H9 (cell line): ENCODE measurements at regions not wholly inside any gene's neighbourhood (a gene's known extent, or its start where the extent isn't known, plus 50 kb on each side); places are given as distances from the start of the nearest gene placed in this dataset.

Experiments
- DNase-seq: peaks from one replicate; pipeline ENCODE4 v3.0.0-alpha.2; 2017
- H2AFZ ChIP-seq: one replicate; pipeline ENCODE4 v1.6.1; 2013; ENCODE audit warnings: mild to moderate bottlenecking, low read length, control low read depth, moderate library complexity
- H2AK5ac ChIP-seq: 2 replicates; pipeline ENCODE4 v1.6.1; 2013; ENCODE audit warnings: low read length, control low read depth, mixed read lengths; ENCODE audit not compliant: insufficient read length
- H2BK120ac ChIP-seq: one replicate; pipeline ENCODE4 v1.6.1; 2013; ENCODE audit warnings: low read depth, mild to moderate bottlenecking, low read length, control low read depth, inconsistent platforms; ENCODE audit not compliant: poor library complexity, severe bottlenecking
- H2BK12ac ChIP-seq: 2 replicates; pipeline ENCODE4 v1.6.1; 2013; ENCODE audit warnings: low read length, control low read depth, mixed read lengths, low read depth; ENCODE audit not compliant: insufficient read length
- H2BK15ac ChIP-seq: 2 replicates; pipeline ENCODE4 v1.6.1; 2013; ENCODE audit warnings: low read depth, low read length, control low read depth
- H2BK20ac ChIP-seq: one replicate; pipeline ENCODE4 v1.6.1; 2013; ENCODE audit warnings: low read depth, mild to moderate bottlenecking, low read length, control low read depth, inconsistent platforms; ENCODE audit not compliant: poor library complexity, severe bottlenecking
- H2BK5ac ChIP-seq: 2 replicates; pipeline ENCODE4 v1.6.1; 2013; ENCODE audit warnings: low read length, control low read depth, mixed read lengths; ENCODE audit not compliant: insufficient read length
- H3K14ac ChIP-seq: 2 replicates; pipeline ENCODE4 v1.6.1; 2013; ENCODE audit warnings: low read length, control low read depth; ENCODE audit not compliant: insufficient read depth
- H3K18ac ChIP-seq: 2 replicates; pipeline ENCODE4 v1.6.1; 2013; ENCODE audit warnings: low read depth, mild to moderate bottlenecking, mixed read lengths, low read length, control low read depth; ENCODE audit not compliant: insufficient read length
- H3K23ac ChIP-seq: 2 replicates; pipeline ENCODE4 v1.6.1; 2013; ENCODE audit warnings: low read length, control low read depth, mixed read lengths, low read depth; ENCODE audit not compliant: insufficient read length
- H3K23me2 ChIP-seq: 2 replicates; pipeline ENCODE4 v1.6.1; 2013; ENCODE audit warnings: low read depth, mild to moderate bottlenecking, mixed read lengths, low read length, control low read depth; ENCODE audit not compliant: insufficient read length, poor library complexity, severe bottlenecking
- H3K27ac ChIP-seq: 2 replicates; pipeline ENCODE4 v1.5.1; 2013; ENCODE audit warnings: low read length, control low read depth, mixed read lengths, low read depth; ENCODE audit not compliant: insufficient read length
- H3K27me3 ChIP-seq: 2 replicates; pipeline ENCODE4 v1.6.1; 2013; ENCODE audit warnings: low read length, control low read depth, inconsistent platforms; ENCODE audit not compliant: insufficient read depth
- H3K4ac ChIP-seq: 2 replicates; pipeline ENCODE4 v1.6.1; 2013; ENCODE audit warnings: low read depth, mild to moderate bottlenecking, control low read depth, inconsistent platforms, low read length, moderate library complexity
- H3K4me1 ChIP-seq: 2 replicates; pipeline ENCODE4 v1.6.1; 2013; ENCODE audit warnings: low read length, control low read depth, inconsistent platforms; ENCODE audit not compliant: insufficient read depth
- H3K4me2 ChIP-seq: 2 replicates; pipeline ENCODE4 v1.6.1; 2013; ENCODE audit warnings: low read length, control low read depth, mixed read lengths; ENCODE audit not compliant: insufficient read length, insufficient read depth
- H3K56ac ChIP-seq: 2 replicates; pipeline ENCODE4 v1.6.1; 2013; ENCODE audit warnings: low read depth, mild to moderate bottlenecking, mixed read lengths, low read length, control low read depth; ENCODE audit not compliant: insufficient read length
- H3K79me1 ChIP-seq: 2 replicates; pipeline ENCODE4 v1.6.1; 2013; ENCODE audit warnings: low read depth, mild to moderate bottlenecking, moderate library complexity, low read length, control low read depth, inconsistent platforms; ENCODE audit not compliant: insufficient read depth, poor library complexity, severe bottlenecking
- H3K79me2 ChIP-seq: 2 replicates; pipeline ENCODE4 v1.6.1; 2013; ENCODE audit warnings: low read length, control low read depth, inconsistent platforms; ENCODE audit not compliant: insufficient read depth
- H3K9ac ChIP-seq: 2 replicates; pipeline ENCODE4 v1.6.1; 2013; ENCODE audit warnings: low read length, control low read depth, mixed read lengths; ENCODE audit not compliant: insufficient read length; ENCODE audit errors: extremely low read depth
- H3K9me3 ChIP-seq: one replicate; pipeline ENCODE4 v1.6.1; 2013; ENCODE audit warnings: low read depth, low read length, inconsistent platforms; ENCODE audit not compliant: control insufficient read depth
- H3T11ph ChIP-seq: one replicate; pipeline ENCODE4 v1.6.1; 2013; ENCODE audit warnings: mild to moderate bottlenecking, low read length, control low read depth, inconsistent platforms
- H4K20me1 ChIP-seq: one replicate; pipeline ENCODE4 v1.6.1; 2013; ENCODE audit not compliant: control insufficient read depth, insufficient read length, insufficient read depth
- H4K5ac ChIP-seq: 2 replicates; pipeline ENCODE4 v1.6.1; 2013; ENCODE audit warnings: low read depth, mild to moderate bottlenecking, mixed read lengths, low read length, control low read depth; ENCODE audit not compliant: insufficient read length
- H4K8ac ChIP-seq: replicated peaks from 2 replicates; pipeline ENCODE4 v1.6.1; 2013; ENCODE audit warnings: low read length, control low read depth, mixed read lengths, low read depth; ENCODE audit not compliant: insufficient read length
- H4K91ac ChIP-seq: 2 replicates; pipeline ENCODE4 v1.6.1; 2013; ENCODE audit warnings: low read depth, mild to moderate bottlenecking, moderate library complexity, mixed read lengths, low read length, control low read depth; ENCODE audit not compliant: insufficient read length
- H3K27ac Mint-ChIP-seq, 3 experiments: 2 replicates in 2 of 3; 3 replicates in 1 of 3; pipeline ENCODE4 v1.8.0; 2020 to 2021; ENCODE audit warnings: mixed read lengths in 3 of 3, mild to moderate bottlenecking in 1 of 3, moderate library complexity in 1 of 3
- H3K27me3 Mint-ChIP-seq: 2 replicates; pipeline ENCODE4 v1.8.0; 2021; ENCODE audit warnings: low read depth, mild to moderate bottlenecking, moderate library complexity, mixed read lengths
- H3K36me3 Mint-ChIP-seq, 3 experiments: 2 replicates in 2 of 3; 3 replicates in 1 of 3; pipeline ENCODE4 v1.8.0; 2020 to 2021; ENCODE audit warnings: low read depth in 3 of 3, mixed read lengths in 3 of 3; ENCODE audit not compliant: insufficient read depth in 1 of 3
- H3K4me1 Mint-ChIP-seq, 2 experiments: 2 replicates each; pipeline ENCODE4 v1.8.0; 2020; ENCODE audit warnings: mixed read lengths in 2 of 2
- H3K4me3 Mint-ChIP-seq, 2 experiments: 2 replicates in 1 of 2; 3 replicates in 1 of 2; pipeline ENCODE4 v1.8.0; 2020 to 2021; ENCODE audit warnings: mild to moderate bottlenecking in 2 of 2, mixed read lengths in 2 of 2, moderate library complexity in 1 of 2
- H3K9me3 Mint-ChIP-seq, 2 experiments: 2 replicates in 1 of 2; 3 replicates in 1 of 2; pipeline ENCODE4 v1.8.0; 2020; ENCODE audit warnings: mild to moderate bottlenecking in 2 of 2, mixed read lengths in 2 of 2, moderate library complexity in 1 of 2
- CTCF ChIP-seq: fragments of 200-600 bp; sonication (generic); conservative IDR thresholded peaks from 3 replicates; pipeline ENCODE4 v1.8.0; 2021; ENCODE audit warnings: antibody characterized with exemption, mild to moderate bottlenecking
- WGBS: extraction: QIAGEN DNeasy Blood & Tissue Kit; methylation state at CpG from one replicate; pipeline ENCODE4 v1.1.7; 2013; ENCODE audit warnings: missing lambda C conversion rate, low lambda C conversion rate, mixed read lengths; ENCODE audit not compliant: insufficient read length; ENCODE audit errors: extremely low coverage; 5-methylcytosine and 5-hydroxymethylcytosine counted together

- H2AFZ ChIP-seq, result no peak overlapping the region
Observed at GRCh38 chr1:199322278-199322677, 683.4 kb downstream of the PTPRC start.

More at GRCh38 chr1:199322278-199322677, 683.4 kb downstream of the PTPRC start:
- H3K27me3 Mint-ChIP-seq, result no peaks in the 10 kb centered on the region
- Histone ChIP-seq H3K4ac (no peak overlapping the region), H2BK15ac (no peak overlapping the region), H4K20me1 (no peaks in the 10 kb centered on the region), H3K9ac (no peak overlapping the region), H3K79me2 (no peaks in the 10 kb centered on the region), H2AK5ac (no peak overlapping the region), H2BK20ac (no peak overlapping the region), H3K14ac (no peak overlapping the region), H3K4me1 (no peaks in the 10 kb centered on the region), H2BK12ac (no peak overlapping the region), H3K18ac (no peak overlapping the region), H3K79me1 (no peaks in the 10 kb centered on the region), H3K27me3 (no peaks in the 10 kb centered on the region), H4K8ac (no peak overlapping the region), H3K4me2 (no peak overlapping the region), H2BK120ac (no peak overlapping the region), H3K56ac (no peak overlapping the region), H4K91ac (no peak overlapping the region), H3K9me3 (no peaks in the 10 kb centered on the region), H3K23ac (no peak overlapping the region), H4K5ac (no peak overlapping the region), H3T11ph (no peak overlapping the region), H2BK5ac (no peak overlapping the region), H3K27ac (no peak overlapping the region), H3K23me2 (no peaks in the 10 kb centered on the region)
- H3K4me1 Mint-ChIP-seq, result peaks cover 3 to 5% of the 10 kb centered on the region in 2 experiments; a peak in 3 of 4 replicates
- peaks cover 0 to 3% (median 2%) of the 10 kb centered on the region in 3 experiments; a peak in 2 of 7 replicates for H3K36me3 Mint-ChIP-seq
- peak overlapping the region in 1 of 3 experiments; percentile 55; a peak in 1 of 7 replicates for H3K27ac Mint-ChIP-seq
- H3K4me3 Mint-ChIP-seq, result no peak overlapping the region
- no CpG with 5 or more reads among the region's 1 CpG for WGBS
- H3K9me3 Mint-ChIP-seq, result peaks cover 7 to 9% of the 10 kb centered on the region in 2 experiments; a peak in 4 of 5 replicates
- peak; percentile 22 for DNase-seq
- TF ChIP-seq CTCF, result no peak
